ENCODE measurements at regions not wholly inside any gene's neighbourhood (a gene's known extent, or its start where the extent isn't known, plus 50 kb on each side); places are given as distances from the start of the nearest gene placed in this dataset.
"Not testable (repeated sequence)": the region's sequence is repeated elsewhere in the genome, so short reads cannot be mapped to it uniquely, and the experiment has no call there.

- DNase-seq = no peak
Measured at GRCh38 chr10:109174526-109174925, 748.8 kb downstream of the XPNPEP1 start.

- DNase-seq = no peak
Measured at GRCh38 chr10:109173937-109174336, 749.4 kb downstream of the XPNPEP1 start.

GRCh38 chr10:109173121-109173520 is 750.2 kb downstream of the XPNPEP1 start:
- no peak for DNase-seq

- no peak for DNase-seq
Measured at GRCh38 chr10:109166935-109167334, 756.4 kb downstream of the XPNPEP1 start.

GRCh38 chr10:109159351-109159750 is 764.0 kb downstream of the XPNPEP1 start:
- no peak for DNase-seq

- no peak for DNase-seq
Measured at GRCh38 chr10:109156396-109156795, 766.9 kb downstream of the XPNPEP1 start.

- DNase-seq = no peak
Measured at GRCh38 chr10:109149666-109150350, 773.5 kb downstream of the XPNPEP1 start.

- no peak for DNase-seq
Measured at GRCh38 chr10:109127363-109127762, 795.9 kb downstream of the XPNPEP1 start.

GRCh38 chr10:109126541-109126940 is 796.8 kb downstream of the XPNPEP1 start:
- no peak for DNase-seq

GRCh38 chr10:109126016-109126415 is 797.3 kb downstream of the XPNPEP1 start:
- no peak for DNase-seq

GRCh38 chr10:109115179-109115578 is 808.1 kb downstream of the XPNPEP1 start:
- DNase-seq = no peak

- no peak for DNase-seq
Measured at GRCh38 chr10:109114579-109114978, 808.7 kb downstream of the XPNPEP1 start.

- no peak for DNase-seq
Measured at GRCh38 chr10:109106604-109107003, 816.7 kb downstream of the XPNPEP1 start.

- no peak for DNase-seq
Measured at GRCh38 chr10:109105725-109106124, 817.6 kb downstream of the XPNPEP1 start.

- no peak for DNase-seq
Measured at GRCh38 chr10:109104806-109105205, 818.5 kb downstream of the XPNPEP1 start.

- no peak for DNase-seq
Measured at GRCh38 chr10:109103278-109103677, 820.0 kb downstream of the XPNPEP1 start.

GRCh38 chr10:109089779-109090178 is 833.5 kb downstream of the XPNPEP1 start:
- no peak for DNase-seq

GRCh38 chr10:109071539-109071938 is 851.8 kb downstream of the XPNPEP1 start:
- no peak for DNase-seq

- no peak for DNase-seq
Measured at GRCh38 chr10:109070492-109070891, 852.8 kb downstream of the XPNPEP1 start.

GRCh38 chr10:109067031-109067430 is 856.3 kb downstream of the XPNPEP1 start:
- DNase-seq = no peak

GRCh38 chr10:109065821-109066220 is 857.5 kb downstream of the XPNPEP1 start:
- no peak for DNase-seq

GRCh38 chr10:109062371-109062770 is 860.9 kb downstream of the XPNPEP1 start:
- no peak for DNase-seq

GRCh38 chr10:109055243-109055642 is 868.1 kb downstream of the XPNPEP1 start:
- no peak for DNase-seq

- no peak for DNase-seq
Measured at GRCh38 chr10:109047856-109048255, 875.5 kb downstream of the XPNPEP1 start.

GRCh38 chr10:109046427-109046826 is 876.9 kb downstream of the XPNPEP1 start:
- DNase-seq = not testable (repeated sequence)

Measured in CD4-positive, alpha-beta T cell treated with Interleukin-21 for 1 hour (primary cell).